NCI-H2029 treated with DMSO at 0.1 percent for 48 hours (cell line): ENCODE measurements at regions not wholly inside any gene's neighbourhood (a gene's known extent, or its start where the extent isn't known, plus 50 kb on each side); places are given as distances from the start of the nearest gene placed in this dataset.

Source experiments
- DNase-seq: peaks from one replicate; lab custom pipeline; 2025; lab: John Stamatoyannopoulos, UW

DNA sequence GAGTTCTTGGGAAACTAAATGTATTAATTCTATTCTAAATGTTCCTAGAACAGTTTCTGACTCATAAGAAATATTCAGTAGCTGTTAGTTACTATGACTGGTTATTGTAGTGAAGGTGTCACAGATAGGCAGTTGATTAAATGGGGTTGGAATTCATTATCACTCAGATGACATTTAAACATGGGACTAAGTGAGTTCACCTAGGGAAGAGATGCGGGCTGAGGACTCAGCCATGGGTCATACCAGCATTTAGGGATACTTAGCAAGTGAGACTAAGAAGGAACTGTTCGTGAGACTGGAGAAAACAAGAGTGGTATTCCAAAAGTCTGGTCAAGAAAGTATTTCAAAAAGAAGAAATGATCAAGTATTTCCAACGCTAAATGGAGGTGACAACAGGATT lies 125.1 kb upstream of the ADGRL4 start:
- DNase-seq = no peak

DNA sequence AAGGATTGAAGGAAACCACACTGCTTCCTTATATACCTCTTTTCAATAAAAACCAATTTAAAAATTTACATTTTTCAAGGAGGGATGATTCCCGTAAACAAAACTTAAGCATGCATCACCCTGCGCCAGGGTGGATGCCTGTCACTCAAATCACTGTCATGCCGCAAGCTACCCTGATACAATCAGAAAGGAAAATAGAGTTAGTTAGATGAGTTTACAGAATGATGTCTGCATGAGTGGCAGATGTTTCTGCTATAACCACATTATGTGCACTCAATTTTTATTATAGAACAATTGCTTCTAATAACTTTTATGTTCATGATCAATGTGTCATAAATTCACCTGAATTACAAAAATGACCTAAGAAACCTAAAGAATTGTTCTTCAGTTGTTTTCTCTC lies 123.4 kb upstream of the ADGRL4 start:
- no peak for DNase-seq

DNA sequence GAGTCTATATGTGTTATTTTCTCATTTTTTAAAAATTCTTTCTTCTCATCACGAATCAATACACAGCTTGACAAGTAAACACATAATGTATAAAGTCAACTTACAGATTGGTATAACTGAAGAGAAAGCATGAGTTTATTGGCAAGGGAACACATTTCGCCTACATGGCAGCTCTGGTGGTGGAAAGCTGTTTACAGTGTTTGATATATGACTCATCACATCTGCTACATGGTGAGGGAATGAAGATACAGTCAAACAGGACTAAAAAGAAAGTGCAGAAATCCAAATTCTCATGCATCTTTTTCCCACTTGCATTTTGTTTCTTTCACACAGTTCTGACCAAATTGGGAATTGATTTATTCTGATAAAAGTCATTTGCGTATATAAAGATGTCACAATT lies 122.2 kb upstream of the ADGRL4 start:
- DNase-seq = no peak

DNA sequence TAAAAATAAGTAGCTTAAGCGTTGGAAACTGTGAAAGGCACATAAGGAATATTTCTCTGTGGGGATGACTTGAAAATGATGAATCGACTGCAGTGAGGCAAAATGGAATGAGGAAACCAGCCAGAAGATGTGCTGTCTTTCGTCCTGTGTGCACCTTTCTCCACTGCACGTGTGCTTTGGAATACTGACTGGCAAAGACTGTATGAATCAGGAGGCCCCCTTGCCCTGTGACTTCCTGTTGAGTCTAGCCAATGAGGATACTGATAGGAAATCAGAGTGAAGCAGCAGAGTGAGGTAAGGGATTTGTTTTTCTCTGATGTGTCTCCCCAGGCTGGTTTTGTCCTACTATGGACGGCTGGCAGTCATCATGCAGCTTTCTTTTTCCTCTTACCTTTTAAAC lies 118.2 kb upstream of the ADGRL4 start:
- no peak for DNase-seq

DNA sequence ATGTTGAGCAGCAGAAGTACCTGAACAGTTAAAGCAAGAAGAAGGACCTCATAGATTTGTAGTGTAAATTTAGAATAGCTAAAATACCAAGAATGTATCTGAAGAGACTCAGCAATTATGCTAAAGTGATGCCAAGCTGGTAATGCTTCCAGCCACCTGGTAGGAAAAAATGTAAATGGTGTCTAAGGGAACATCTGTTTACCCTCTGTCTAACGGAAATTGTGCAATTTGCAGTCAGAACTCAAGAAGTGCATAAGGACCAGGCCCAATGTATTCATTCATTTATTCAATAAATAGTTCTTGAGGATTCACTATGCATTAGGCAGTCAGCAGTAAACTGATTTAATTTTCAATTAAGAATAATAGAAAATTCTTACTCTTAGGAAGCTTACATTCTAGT lies 116.0 kb upstream of the ADGRL4 start:
- DNase-seq = no peak

DNA sequence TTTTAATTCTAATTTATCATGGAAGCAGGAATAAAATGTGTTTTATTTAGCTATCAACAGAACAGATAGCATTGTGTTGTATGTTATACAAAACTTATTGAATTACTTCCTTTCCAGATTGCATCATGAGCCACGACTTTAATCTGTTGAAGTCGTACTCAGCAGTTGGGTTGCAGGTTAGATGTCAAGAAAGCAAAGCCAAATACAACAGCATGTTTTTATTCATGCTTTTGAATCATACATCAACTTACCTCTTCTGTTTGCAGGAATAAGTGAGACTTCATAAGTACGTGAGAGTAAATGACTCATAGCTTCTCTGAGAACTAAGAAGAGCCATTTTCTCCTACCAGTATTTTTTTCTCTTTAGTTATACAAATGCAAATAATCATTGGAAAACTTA lies 110.8 kb upstream of the ADGRL4 start:
- DNase-seq = no peak

DNA sequence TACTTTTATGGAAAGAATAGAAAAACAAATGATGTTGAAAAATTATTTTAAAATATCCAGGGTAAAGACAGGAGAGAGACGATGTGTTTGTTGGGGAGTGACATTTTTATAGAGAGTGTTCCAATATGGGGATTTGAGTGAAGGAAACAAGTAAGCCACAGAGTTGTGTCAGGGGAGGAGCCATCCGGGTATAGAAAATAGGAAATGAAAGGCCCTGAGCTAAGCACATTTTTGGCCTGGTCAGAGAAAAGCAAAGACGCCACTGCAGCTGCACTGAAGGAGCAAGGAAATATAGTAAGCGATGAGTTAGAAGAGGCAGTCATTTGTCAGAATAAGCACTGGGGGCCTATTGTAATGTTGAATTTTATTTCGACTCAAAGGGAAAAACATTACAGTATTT lies 107.3 kb upstream of the ADGRL4 start:
- no peak for DNase-seq

DNA sequence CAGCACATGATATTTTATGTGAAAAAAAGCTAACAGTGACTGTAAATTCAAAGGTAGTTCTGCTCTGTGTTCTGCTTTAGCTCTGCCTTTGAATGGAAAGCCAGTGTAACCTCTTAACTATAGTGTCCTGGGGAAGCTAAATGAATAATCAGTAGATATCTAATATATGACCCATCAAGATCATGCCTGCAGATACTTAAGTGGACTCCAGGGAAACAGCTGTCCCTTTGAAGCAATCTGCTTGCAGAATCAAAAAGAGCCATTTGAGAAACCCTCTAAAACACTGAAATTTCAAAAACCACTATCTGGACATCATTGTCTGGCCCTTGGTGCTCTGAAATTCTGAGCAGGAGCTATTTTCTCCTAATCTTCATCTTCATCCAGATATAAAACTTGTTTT lies 104.2 kb upstream of the ADGRL4 start:
- DNase-seq = no peak

DNA sequence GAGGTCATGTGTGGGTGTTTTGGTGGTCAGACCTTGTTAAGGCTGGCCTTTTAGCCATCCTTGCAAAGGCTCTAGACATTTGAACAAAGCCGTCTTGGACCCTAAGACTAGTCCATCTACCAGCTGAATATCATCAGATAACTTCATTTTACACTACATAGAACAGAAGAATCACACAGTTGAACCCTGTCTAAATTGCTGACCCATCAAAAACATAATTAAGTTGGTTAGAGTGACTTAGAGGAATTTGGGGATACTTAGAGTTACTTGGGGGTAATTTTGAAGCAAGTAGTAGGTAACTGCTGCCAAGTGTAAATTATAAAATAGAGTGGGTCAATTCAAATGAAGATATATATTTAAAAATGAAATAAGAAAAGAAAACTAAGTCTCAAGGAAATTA lies 102.9 kb upstream of the ADGRL4 start:
- DNase-seq = no peak

DNA sequence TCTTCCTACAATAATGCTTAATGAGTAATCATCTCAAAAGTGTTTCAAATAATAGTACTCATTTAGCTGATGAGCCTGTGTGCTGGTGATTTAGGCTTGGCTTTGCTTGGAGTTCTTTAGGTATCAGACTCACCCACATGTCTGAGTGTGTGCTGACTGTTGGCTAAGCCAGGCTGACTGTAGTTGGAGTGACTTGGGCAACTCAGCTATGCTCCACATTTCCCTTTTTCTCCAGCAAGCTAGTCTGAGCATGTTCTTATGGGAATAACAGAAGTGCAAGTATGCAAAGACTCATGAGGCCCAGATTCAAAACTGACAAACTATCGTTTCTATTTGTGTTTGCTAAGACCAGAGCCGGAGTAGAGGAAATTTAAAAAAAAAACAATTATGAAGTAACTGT lies 99.0 kb upstream of the ADGRL4 start:
- DNase-seq = no peak

DNA sequence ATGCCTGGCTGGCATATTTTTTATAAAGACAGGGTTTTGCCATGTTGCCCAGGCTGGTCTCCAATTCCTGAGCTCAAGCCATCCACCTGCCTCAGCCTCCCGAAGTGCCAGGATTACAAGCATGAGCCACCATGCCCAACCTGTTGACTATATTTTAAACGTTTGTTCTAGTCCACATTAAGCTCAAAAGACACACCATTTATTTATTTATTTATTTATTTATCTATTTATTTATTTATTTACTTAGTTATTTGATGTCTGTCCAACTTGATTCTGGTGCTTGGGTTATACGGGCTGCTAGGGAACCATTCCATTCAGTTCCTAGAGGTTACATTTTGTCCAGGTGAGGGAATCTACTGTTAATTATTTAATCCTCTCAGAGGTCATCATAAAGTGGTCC lies 98.1 kb upstream of the ADGRL4 start:
- no peak for DNase-seq

DNA sequence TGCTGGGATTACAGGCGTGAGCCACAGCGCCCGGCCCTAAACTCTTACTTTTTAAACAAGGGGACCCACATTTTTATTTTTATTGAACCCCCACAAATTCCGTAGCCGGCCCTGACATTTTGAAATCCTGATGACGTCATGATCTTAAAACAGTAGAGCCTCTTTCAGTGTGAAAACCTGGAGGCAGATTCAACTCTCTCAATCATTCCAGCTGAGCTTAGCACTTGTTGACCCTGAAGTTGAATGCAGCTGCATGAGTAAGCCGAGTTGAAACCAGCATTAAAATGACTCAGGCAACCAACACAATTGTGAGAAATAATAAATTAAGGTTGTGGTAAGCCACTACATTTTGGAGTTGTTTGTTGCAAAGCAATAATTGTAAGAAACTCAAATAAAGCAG lies 93.9 kb upstream of the ADGRL4 start:
- DNase-seq = no peak

DNA sequence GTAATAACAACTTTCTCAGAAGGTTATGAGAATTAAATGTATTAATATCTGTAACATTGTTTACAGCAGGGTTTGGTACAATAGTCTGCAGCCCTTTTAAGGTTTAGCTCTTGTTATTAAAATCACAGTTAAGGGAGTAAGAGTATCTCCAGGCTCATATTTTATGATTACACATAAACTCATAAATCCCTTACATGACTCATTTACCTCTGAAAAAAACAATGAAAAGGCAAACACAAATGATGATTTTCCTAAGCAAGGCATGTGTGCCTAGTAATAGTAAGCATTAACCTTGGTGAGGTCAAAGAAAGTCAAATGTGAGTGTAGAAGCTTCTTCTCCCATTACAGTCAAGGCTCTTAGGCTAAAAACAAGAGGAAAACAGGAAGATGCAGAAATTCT lies 84.5 kb upstream of the ADGRL4 start:
- DNase-seq = no peak

DNA sequence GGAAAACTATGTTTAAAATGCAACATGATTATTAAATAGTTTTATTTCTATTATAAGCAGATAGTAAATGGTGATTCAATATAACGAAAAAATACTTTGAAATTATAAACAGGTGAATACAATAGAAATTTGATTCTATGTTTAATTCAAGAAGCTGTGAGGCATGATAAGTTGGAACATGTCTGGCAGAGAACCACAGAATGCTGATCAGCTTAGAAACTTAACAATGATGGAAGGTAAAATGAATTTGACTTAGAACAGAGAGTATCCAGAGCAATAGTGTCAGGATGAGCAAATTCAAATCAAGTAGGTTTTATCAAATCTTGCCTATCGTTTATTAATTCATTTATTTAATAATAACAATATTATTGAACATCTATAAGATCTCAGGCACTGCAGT lies 83.4 kb upstream of the ADGRL4 start:
- DNase-seq = no peak

DNA sequence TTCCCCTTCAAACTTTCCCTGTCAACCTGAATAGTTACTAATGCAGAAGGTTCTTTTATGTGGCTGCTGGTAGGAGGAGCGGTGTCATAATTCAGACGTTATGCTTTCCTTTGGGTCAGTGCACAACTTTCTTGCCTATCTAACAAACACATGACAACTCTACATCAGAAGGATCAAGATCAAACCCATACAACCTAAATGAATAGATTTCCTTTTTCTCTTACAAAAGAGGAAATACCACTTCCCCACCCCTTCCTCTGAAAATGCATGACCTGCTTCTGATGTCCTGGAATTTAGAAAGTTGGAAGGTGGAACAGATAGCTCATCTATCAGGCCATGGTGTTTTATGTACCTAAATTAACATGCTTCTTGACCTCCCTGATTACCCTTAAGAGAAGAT lies 75.7 kb upstream of the ADGRL4 start:
- no peak for DNase-seq

DNA sequence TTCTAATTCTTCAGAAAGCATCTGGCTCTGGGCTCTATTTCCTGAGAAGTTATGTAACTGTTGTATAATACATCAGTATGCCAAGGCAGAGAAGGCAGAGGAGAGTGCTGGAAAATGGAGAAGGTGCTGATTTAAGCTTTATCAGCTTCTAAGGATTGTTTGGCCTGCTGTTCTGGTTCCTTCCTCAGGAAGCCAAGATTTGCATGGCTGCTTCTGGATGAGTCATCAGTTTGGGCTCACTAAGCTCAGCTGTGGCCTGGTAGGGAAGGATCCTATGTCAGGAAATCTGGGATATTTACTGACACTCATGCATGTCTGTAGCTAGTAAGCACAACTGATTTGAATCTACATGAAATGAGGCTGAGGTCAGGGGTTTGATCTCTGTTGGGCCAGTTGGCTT lies 73.2 kb upstream of the ADGRL4 start:
- no peak for DNase-seq

DNA sequence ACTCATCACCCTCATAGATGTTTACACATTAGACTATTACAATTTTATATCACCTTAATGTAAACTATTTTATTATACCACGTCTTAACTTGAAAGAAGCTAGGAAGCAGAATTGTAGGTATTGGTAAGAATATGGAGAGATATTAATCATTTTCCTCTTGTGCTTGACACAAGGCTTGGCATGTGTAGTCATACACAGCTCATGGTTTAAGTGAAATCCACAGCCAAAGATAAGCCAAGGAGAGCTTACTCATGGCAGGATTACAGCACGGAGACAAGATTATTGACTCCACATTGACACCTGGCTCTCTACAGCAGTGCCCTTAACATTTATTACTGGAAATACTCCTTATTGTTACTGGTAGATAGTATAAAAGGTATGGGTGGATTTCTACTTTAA lies 68.4 kb upstream of the ADGRL4 start:
- no peak for DNase-seq

DNA sequence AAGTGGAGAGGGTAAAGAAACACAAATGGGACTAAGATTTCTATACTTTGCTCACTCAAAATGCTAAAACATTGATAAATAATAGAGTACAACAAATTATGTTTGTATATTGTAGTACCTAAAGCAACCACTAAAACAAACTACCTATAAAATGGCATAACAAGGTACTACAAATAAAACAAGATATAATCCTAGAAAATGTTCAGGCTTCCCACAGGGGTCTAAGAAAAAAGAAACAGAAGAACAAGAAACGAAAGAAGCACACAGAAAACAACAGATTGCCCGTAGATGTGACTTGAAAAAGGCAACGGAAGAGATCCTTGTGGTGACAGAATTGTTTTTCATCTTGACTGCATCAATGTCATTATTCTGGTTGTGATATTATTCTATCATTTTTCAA lies 63.3 kb upstream of the ADGRL4 start:
- no peak for DNase-seq

DNA sequence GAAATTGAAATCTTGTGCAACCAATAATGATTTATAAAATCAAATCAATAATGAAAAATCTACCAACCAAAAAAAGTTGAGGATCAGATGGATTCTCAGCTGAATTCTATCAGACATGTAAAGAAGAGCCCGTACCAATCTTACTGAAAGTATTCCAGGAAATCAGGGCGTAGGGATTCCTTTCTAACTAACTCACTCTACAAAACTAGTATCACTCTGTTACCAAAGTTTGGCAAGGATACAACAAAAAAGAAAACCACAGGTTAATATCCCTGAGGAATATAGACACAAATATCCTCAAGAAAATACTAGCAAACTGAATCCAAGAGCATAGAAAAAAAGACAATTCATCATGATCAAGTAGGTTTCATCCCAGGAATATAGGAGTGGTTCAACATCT lies 52.8 kb upstream of the ADGRL4 start:
- DNase-seq = no peak
